ENCODE measurements at regions not wholly inside any gene's neighbourhood (a gene's known extent, or its start where the extent isn't known, plus 50 kb on each side); places are given as distances from the start of the nearest gene placed in this dataset.

GRCh38 chr7:79504607-79505389, 51.3 kb upstream of the MAGI2 start:
- TF ChIP-seq CTCF (conservative IDR thresholded peaks at IDR 0.05) (no peak), ZFX (IDR thresholded peaks at IDR 0.05) (no peak)

All from C4-2B (cell line).